Brain microvascular endothelial cell (primary cell): ENCODE measurements at regions not wholly inside any gene's neighbourhood (a gene's known extent, or its start where the extent isn't known, plus 50 kb on each side); places are given as distances from the start of the nearest gene placed in this dataset.

Source experiments
- DNase-seq: peaks from one replicate; pipeline ENCODE4 v3.0.0-alpha.2; 2020
- H3K27ac ChIP-seq: fragments of 250-450 bp; sonication (Bioruptor Pico); 2 replicates; pipeline ENCODE4 v1.5.1; 2020; ENCODE audit warnings: mild to moderate bottlenecking, moderate library complexity
- H3K27me3 ChIP-seq: fragments of 250-450 bp; sonication (Bioruptor Pico); replicated peaks from 2 replicates; pipeline ENCODE4 v1.5.1; 2020; ENCODE audit warnings: mild to moderate bottlenecking
- H3K36me3 ChIP-seq: fragments of 250-450 bp; sonication (Bioruptor Pico); replicated peaks from 2 replicates; pipeline ENCODE4 v1.5.1; 2020; ENCODE audit warnings: mild to moderate bottlenecking
- H3K4me3 ChIP-seq: 2 replicates; pipeline ENCODE4 v1.5.1; 2011; ENCODE audit warnings: low read depth, mild to moderate bottlenecking, control low read depth, low read length, moderate library complexity
- in situ Hi-C: cut with HindIII; loops from 2 replicates; pipeline ENCODE4 v1.10.0; 2017; ENCODE audit warnings: low sequenced_read_pairs, low pct_ligation_motif_present
- TF ChIP-seq, protein P1 (sequence below): IDR thresholded peaks from 2 replicates; pipeline ENCODE4 v1.5.1; 2011; ENCODE audit warnings: low read depth, mild to moderate bottlenecking, moderate library complexity, low read length, control low read depth, inconsistent platforms; ENCODE audit errors: missing control alignments

DNA sequence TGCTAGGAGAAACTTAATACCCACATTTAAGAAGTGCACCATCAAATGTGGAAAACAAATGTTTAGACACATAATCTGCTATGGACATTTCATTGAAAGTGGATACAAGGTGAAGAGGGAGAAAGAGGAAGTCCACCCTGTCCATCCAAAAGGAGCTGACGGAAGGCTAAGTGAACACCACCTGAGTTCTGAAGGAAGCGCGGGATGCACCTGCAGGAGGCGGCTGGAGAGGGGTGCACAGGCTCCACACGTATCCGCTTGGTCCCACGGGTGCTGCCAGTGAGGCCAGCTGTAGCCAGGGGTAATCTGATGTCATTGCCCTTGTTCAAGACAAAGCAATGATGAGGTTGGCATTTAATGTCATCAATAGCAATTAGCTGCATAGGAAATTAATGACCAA lies 75.9 kb upstream of the TMEM18 start:
- Histone ChIP-seq H3K27me3 (no peaks in the 10 kb centered on the region), H3K4me3 (no peak overlapping the region), H3K36me3 (no peaks in the 10 kb centered on the region), H3K27ac (no peak overlapping the region)
- DNase-seq: no peak
- in situ Hi-C loops: no loop called here
- TF ChIP-seq, protein P1, sequence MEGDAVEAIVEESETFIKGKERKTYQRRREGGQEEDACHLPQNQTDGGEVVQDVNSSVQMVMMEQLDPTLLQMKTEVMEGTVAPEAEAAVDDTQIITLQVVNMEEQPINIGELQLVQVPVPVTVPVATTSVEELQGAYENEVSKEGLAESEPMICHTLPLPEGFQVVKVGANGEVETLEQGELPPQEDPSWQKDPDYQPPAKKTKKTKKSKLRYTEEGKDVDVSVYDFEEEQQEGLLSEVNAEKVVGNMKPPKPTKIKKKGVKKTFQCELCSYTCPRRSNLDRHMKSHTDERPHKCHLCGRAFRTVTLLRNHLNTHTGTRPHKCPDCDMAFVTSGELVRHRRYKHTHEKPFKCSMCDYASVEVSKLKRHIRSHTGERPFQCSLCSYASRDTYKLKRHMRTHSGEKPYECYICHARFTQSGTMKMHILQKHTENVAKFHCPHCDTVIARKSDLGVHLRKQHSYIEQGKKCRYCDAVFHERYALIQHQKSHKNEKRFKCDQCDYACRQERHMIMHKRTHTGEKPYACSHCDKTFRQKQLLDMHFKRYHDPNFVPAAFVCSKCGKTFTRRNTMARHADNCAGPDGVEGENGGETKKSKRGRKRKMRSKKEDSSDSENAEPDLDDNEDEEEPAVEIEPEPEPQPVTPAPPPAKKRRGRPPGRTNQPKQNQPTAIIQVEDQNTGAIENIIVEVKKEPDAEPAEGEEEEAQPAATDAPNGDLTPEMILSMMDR: no peak

DNA sequence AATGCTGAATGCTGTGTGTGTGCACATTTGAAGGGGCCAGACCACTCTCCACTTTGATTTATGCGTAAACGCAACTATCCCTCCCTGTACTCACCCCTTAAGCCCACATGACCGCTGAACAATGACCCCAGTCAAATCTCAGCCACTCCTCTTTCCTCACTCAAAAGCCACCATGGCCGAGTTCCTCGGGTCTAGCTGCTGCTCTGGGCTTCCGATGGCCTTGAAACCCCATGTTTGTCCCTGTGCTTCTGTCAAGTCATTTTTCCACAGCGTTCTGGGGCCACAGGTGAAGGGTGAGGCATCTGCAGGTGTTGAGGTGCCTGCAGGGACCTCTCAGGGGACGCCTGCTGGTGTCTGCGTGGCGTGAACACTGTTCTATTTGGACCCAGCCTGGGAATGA lies 74.3 kb upstream of the TMEM18 start:
- in situ Hi-C loops: no loop called here
- Histone ChIP-seq H3K4me3 (no peak overlapping the region), H3K36me3 (no peaks in the 10 kb centered on the region), H3K27me3 (no peaks in the 10 kb centered on the region), H3K27ac (no peak overlapping the region)
- TF ChIP-seq, protein P1: no peak
- no peak for DNase-seq

DNA sequence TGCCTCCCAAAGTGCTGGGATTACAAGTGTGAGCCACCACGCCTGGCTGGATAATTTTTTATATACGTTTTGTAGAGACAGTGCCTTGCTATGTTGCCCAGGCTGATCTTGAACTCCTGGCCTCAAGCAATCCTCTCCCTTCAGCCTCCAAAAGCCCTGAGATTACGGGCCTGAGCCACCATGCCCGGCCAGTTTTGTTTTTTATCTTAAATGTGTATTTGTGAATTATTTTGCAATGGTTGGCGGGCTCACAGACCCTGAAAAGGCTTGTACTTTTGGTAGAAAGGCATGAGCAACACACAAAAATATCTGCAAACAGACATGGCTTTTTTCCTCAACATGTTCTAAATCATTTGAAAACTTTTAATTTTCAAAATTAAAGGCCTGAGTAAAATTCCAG lies 73.4 kb upstream of the TMEM18 start:
- Histone ChIP-seq H3K4me3 (no peak overlapping the region), H3K36me3 (no peaks in the 10 kb centered on the region), H3K27ac (no peak overlapping the region), H3K27me3 (no peaks in the 10 kb centered on the region)
- in situ Hi-C loops: no loop called here
- TF ChIP-seq, protein P1: no peak
- no peak for DNase-seq

DNA sequence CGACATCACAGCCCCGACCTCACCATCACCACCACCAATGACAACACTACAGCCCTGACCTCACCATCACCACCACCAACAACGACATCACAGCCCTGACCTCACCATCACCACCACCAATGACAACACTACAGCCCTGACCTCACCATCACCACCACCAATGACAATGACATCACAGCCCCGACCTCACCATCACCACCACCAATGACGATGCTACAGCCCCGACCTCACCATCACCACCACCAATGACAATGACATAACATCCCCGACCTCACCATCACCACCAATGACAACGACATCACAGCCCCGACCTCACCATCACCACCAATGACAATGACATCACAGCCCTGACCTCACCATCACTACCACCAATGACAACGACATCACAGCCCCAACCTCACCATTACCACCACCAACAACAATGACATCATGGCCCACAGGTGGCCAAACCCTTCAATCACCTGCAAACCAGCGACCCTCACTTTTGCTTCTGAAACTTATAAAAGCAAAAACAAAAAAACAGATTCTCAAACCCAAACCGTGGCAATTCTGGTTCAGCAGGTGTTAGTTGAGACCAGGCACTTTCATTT lies 70.7 kb upstream of the TMEM18 start:
- TF ChIP-seq, protein P1: no peak
- in situ Hi-C loops: no loop called here
- no peaks in the 10 kb centered on the region for H3K27me3 ChIP-seq

DNA sequence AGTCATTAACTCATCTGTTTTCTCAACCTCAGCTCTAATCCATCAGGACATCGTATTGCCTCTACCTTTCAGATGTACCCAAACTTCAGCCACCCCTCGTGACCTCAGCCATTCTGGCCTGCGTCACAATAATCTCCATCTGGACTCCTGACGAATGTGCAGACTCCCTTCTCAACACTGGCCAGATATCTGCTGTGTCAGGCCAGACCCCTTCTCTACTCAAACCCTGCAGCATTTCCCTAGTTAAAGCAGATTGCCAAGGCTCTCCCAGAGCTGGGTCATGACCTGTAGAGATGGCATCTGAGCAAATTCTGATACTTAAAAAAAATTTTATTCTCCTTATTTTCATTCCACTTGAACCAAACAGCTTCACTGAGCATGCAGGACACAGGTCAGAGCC lies 69.5 kb upstream of the TMEM18 start:
- DNase-seq: no peak
- in situ Hi-C loops: no loop called here
- Histone ChIP-seq H3K36me3 (no peaks in the 10 kb centered on the region), H3K27ac (no peak overlapping the region), H3K4me3 (no peak overlapping the region), H3K27me3 (no peaks in the 10 kb centered on the region)
- TF ChIP-seq, protein P1: no peak

More for the DNA sequence above, 70.7 kb upstream of the TMEM18 start:
- no peak for DNase-seq
- Histone ChIP-seq H3K27ac (no peak overlapping the region), H3K4me3 (no peak overlapping the region), H3K36me3 (no peaks in the 10 kb centered on the region)

DNA sequence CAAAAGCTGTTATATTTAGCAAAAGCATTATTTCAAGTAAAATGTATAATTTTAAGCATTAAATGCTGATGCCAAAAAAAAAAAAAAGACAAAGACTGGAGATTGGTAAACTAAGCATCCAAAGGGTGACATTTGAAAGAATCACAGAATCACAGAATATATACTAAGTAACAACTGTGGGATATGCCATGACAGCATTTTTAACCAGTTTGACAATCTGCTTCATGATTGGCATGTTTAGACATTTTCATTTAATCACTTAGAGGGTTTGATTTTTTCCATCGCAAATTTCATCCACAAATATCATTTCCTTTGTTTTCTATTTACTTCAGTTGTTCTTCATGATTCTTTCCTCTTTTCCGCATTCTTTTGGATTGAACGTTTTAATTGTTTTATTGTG lies 66.9 kb upstream of the TMEM18 start:
- no peaks in the 10 kb centered on the region for H3K27me3 ChIP-seq
- no peak overlapping the region for H3K27ac ChIP-seq
- in situ Hi-C loops: no loop called here
- no peak for DNase-seq
- TF ChIP-seq, protein P1: no peak
- no peaks in the 10 kb centered on the region for H3K36me3 ChIP-seq
- no peak overlapping the region for H3K4me3 ChIP-seq
